HG03457 (cell line): ENCODE measurements at regions not wholly inside any gene's neighbourhood (a gene's known extent, or its start where the extent isn't known, plus 50 kb on each side); places are given as distances from the start of the nearest gene placed in this dataset.
"Not testable (repeated sequence)": the region's sequence is repeated elsewhere in the genome, so short reads cannot be mapped to it uniquely, and the experiment has no call there.

Experiments used
- ATAC-seq: cut with Tn5 transposase; IDR thresholded peaks from one replicate; pipeline ENCODE4 v1.9.1; 2021; ENCODE audit warnings: moderate number of reproducible peaks; ENCODE audit not compliant: unreplicated experiment

- not testable (repeated sequence) for ATAC-seq
These were observed 916.6 kb downstream of the BRD1 start for GRCh38 chr22:48911067-48911466.

GRCh38 chr22:48908547-48908946 lies 919.1 kb downstream of the BRD1 start:
- ATAC-seq = no peak

GRCh38 chr22:48907591-48907990 lies 920.1 kb downstream of the BRD1 start:
- ATAC-seq = no peak

GRCh38 chr22:48906216-48906835 lies 921.3 kb downstream of the BRD1 start:
- no peak for ATAC-seq

- no peak for ATAC-seq
These were observed 922.3 kb downstream of the BRD1 start for GRCh38 chr22:48905206-48905975.

- ATAC-seq = no peak
These were observed 924.6 kb downstream of the BRD1 start for GRCh38 chr22:48902983-48903650.

GRCh38 chr22:48902001-48902869 lies 925.4 kb downstream of the BRD1 start:
- no peak for ATAC-seq

- ATAC-seq = no peak
These were observed 926.3 kb downstream of the BRD1 start for GRCh38 chr22:48901324-48901723.

GRCh38 chr22:48900626-48901025 lies 927.0 kb downstream of the BRD1 start:
- ATAC-seq = no peak

- no peak for ATAC-seq
These were observed 927.4 kb downstream of the BRD1 start for GRCh38 chr22:48900327-48900597.

GRCh38 chr22:48899523-48900326 lies 927.9 kb downstream of the BRD1 start:
- no peak for ATAC-seq

GRCh38 chr22:48898524-48899250 lies 929.0 kb downstream of the BRD1 start:
- ATAC-seq = no peak

- no peak for ATAC-seq
These were observed 929.9 kb downstream of the BRD1 start for GRCh38 chr22:48897645-48898370.

GRCh38 chr22:48896766-48897644 lies 930.7 kb downstream of the BRD1 start:
- ATAC-seq = no peak

GRCh38 chr22:48895831-48896765 lies 931.6 kb downstream of the BRD1 start:
- no peak for ATAC-seq

GRCh38 chr22:48895336-48895735 lies 932.3 kb downstream of the BRD1 start:
- no peak for ATAC-seq

GRCh38 chr22:48894804-48895250 lies 932.8 kb downstream of the BRD1 start:
- no peak for ATAC-seq
